Ascending aorta (tissue), 2 donors: ENCODE measurements at regions not wholly inside any gene's neighbourhood (a gene's known extent, or its start where the extent isn't known, plus 50 kb on each side); places are given as distances from the start of the nearest gene placed in this dataset.

Experiments used
- DNase-seq, 2 donors: peaks; one replicate each; pipeline ENCODE4 v3.0.0-alpha.2; 2019; ENCODE audit warnings: low spot score in 2 of 2
- H3K27ac ChIP-seq, 2 donors: fragments of 200-600 bp; sonication (generic); one replicate each; pipeline ENCODE4 v1.5.1; 2016 to 2017; ENCODE audit warnings: mild to moderate bottlenecking in 1 of 2
- H3K27me3 ChIP-seq: fragments of 200-600 bp; sonication (generic); one replicate; pipeline ENCODE4 v1.5.1; 2017
- H3K36me3 ChIP-seq, 2 donors: fragments of 200-600 bp; sonication (generic); one replicate each; pipeline ENCODE4 v1.5.1; 2016
- H3K4me1 ChIP-seq, 2 donors: fragments of 200-600 bp; sonication (generic); one replicate each; pipeline ENCODE4 v1.5.1; 2016 to 2017; ENCODE audit warnings: mild to moderate bottlenecking in 1 of 2
- H3K4me3 ChIP-seq, 2 donors: fragments of 200-600 bp; sonication (generic); one replicate each; pipeline ENCODE4 v1.5.1; 2016 to 2017; ENCODE audit warnings: mild to moderate bottlenecking in 1 of 2
- H3K9me3 ChIP-seq, 2 donors: fragments of 200-600 bp; sonication (generic); one replicate each; pipeline ENCODE4 v1.5.1; 2016
- CTCF ChIP-seq, 3 experiments: fragments of 200-600 bp in 2 of 3; fragments of 450-650 bp in 1 of 3; sonication (generic) in 2 of 3; IDR thresholded peaks; one replicate each; pipeline ENCODE4 v1.5.1; 2016 to 2019; ENCODE audit warnings: antibody characterized with exemption in 3 of 3, mild to moderate bottlenecking in 1 of 3, moderate library complexity in 1 of 3
- intact Hi-C: fragments of 100-400 bp; cut with DNase I; formaldehyde crosslinking; loops from one replicate; pipeline ENCODE4 v1.15.1; 2023

- no peak for DNase-seq
- Histone ChIP-seq H3K4me1 (no peaks in the 10 kb centered on the region), H3K9me3 (no peaks in the 10 kb centered on the region), H3K27ac (no peak overlapping the region), H3K27me3 (no peaks in the 10 kb centered on the region), H3K36me3 (no peaks in the 10 kb centered on the region), H3K4me3 (no peak overlapping the region)
- intact Hi-C loops, result no loop called here
- TF ChIP-seq CTCF (IDR thresholded peaks at IDR 0.05), result no peak
These were observed 113.6 kb upstream of the ARGLU1 start for GRCh38 chr13:106681536-106681935.

GRCh38 chr13:106680796-106681472, 113.0 kb upstream of the ARGLU1 start:
- no peak for DNase-seq
- Histone ChIP-seq H3K4me1 (no peaks in the 10 kb centered on the region), H3K36me3 (no peaks in the 10 kb centered on the region), H3K27ac (no peak overlapping the region), H3K27me3 (no peaks in the 10 kb centered on the region), H3K4me3 (no peak overlapping the region), H3K9me3 (no peaks in the 10 kb centered on the region)
- intact Hi-C loops, result no loop called here
- TF ChIP-seq CTCF (IDR thresholded peaks at IDR 0.05), result no peak

- no peaks in the 10 kb centered on the region for H3K4me1 ChIP-seq
- intact Hi-C loops, result no loop called here
- H3K27me3 ChIP-seq, result no peaks in the 10 kb centered on the region
- H3K36me3 ChIP-seq, result no peaks in the 10 kb centered on the region
- H3K27ac ChIP-seq, result no peak overlapping the region
- TF ChIP-seq CTCF (IDR thresholded peaks at IDR 0.05), result no peak
- H3K4me3 ChIP-seq, result no peak overlapping the region
- no peaks in the 10 kb centered on the region for H3K9me3 ChIP-seq
- no peak for DNase-seq
These were observed 110.9 kb upstream of the ARGLU1 start for GRCh38 chr13:106678646-106679418.

GRCh38 chr13:106675311-106675710, 107.4 kb upstream of the ARGLU1 start:
- DNase-seq, result no peak
- H3K9me3 ChIP-seq, result no peaks in the 10 kb centered on the region
- no peak for TF ChIP-seq CTCF (IDR thresholded peaks at IDR 0.05)
- no peak overlapping the region for H3K27ac ChIP-seq
- H3K36me3 ChIP-seq, result no peaks in the 10 kb centered on the region
- H3K27me3 ChIP-seq, result no peaks in the 10 kb centered on the region
- intact Hi-C loops, result no loop called here
- no peaks in the 10 kb centered on the region for H3K4me1 ChIP-seq
- H3K4me3 ChIP-seq, result no peak overlapping the region

- intact Hi-C loops, result no loop called here
- H3K9me3 ChIP-seq, result no peaks in the 10 kb centered on the region
- H3K4me1 ChIP-seq, result no peaks in the 10 kb centered on the region
- H3K27me3 ChIP-seq, result no peaks in the 10 kb centered on the region
- H3K4me3 ChIP-seq, result no peak overlapping the region
- DNase-seq, result no peak
- no peaks in the 10 kb centered on the region for H3K36me3 ChIP-seq
- TF ChIP-seq CTCF (IDR thresholded peaks at IDR 0.05), result no peak
- no peak overlapping the region for H3K27ac ChIP-seq
These were observed 93.0 kb upstream of the ARGLU1 start for GRCh38 chr13:106660746-106661625.
